CD4-positive, alpha-beta T cell treated with Interleukin-2 at 100 ng/mL for 4 hours (primary cell): ENCODE measurements at regions not wholly inside any gene's neighbourhood (a gene's known extent, or its start where the extent isn't known, plus 50 kb on each side); places are given as distances from the start of the nearest gene placed in this dataset.

Experiments
- DNase-seq: peaks from one replicate; pipeline ENCODE4 v3.0.0-alpha.2; 2020; ENCODE audit warnings: low spot score

DNA sequence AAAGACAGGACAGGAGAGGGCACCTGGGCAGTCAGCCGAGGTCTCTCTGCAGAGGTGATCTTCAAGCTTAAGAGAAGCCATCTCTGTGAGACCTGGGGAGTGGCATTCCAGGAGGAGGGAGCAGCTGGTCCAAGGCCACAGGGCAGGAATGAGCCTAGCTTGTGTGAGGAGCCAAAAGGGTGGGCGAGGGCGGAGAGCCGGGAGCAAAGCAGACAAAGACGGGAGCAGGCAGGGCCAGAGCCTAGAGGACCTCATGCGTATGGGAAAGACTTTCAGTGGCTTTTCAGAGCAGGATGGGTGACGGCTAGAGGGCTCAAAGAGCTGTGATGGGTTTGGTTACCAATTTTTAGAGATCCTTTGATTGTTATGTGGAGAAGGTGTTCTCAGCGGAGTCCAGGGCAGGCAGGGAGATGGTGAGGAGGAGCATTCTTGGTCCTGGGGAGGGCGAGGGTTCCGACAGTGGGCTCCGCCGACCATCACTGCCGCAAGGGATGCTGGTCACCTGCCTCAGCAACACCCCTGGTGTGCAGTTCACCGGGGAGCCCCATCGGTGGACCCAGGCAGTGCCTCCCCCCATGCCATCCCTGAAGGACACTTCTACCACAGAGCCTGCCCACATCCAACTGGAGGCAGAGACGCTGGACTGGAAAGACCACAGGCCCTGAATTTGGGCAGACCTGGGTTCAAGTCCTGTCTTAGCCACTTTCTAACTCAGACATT, 122.9 kb upstream of the IRF2BP2 start:
- DNase-seq, result no peak

DNA sequence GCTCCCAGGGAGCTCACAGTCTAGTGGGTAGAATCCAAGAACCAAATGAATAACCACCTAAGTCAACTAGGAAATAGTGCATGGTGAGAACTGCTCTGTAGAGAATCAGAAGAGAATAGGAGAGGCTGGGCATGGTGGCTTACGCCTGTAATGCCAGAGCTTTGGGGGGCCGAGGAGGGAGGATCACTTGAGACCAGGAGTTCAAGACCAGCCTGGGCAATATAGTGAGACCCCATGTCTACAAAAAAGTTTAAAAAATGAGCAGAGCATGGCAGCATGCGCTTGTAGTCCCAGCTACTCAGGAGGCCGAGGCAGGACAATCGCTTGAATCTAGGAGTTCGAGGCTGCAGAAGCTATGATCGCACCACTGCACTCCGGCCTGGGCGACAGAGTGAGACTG, 122.3 kb upstream of the IRF2BP2 start:
- DNase-seq, result no peak

DNA sequence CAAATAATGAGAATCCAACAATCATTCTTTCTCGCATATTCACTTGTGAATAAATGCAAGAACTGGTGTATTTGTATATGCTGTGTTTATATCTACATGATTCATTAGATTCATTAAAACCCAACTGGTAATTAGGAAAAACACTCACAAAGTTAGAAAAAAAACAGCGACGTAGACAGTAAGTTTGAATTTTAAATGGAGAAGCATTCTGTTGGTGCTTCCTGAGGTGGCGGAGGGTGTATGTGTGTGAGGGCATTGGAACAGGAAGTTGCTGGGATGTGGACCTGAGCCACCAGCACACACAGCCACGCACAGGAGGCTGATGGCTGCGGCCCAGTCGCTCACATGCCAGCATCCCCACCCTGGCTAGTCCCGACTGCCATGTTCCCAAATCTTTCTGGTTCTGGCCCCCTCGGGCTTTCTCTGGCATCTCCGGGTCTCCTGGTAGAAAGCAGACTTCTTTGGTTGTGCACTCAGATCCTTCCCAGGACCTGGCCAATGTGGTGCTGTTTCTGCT, 121.6 kb upstream of the IRF2BP2 start:
- no peak for DNase-seq

DNA sequence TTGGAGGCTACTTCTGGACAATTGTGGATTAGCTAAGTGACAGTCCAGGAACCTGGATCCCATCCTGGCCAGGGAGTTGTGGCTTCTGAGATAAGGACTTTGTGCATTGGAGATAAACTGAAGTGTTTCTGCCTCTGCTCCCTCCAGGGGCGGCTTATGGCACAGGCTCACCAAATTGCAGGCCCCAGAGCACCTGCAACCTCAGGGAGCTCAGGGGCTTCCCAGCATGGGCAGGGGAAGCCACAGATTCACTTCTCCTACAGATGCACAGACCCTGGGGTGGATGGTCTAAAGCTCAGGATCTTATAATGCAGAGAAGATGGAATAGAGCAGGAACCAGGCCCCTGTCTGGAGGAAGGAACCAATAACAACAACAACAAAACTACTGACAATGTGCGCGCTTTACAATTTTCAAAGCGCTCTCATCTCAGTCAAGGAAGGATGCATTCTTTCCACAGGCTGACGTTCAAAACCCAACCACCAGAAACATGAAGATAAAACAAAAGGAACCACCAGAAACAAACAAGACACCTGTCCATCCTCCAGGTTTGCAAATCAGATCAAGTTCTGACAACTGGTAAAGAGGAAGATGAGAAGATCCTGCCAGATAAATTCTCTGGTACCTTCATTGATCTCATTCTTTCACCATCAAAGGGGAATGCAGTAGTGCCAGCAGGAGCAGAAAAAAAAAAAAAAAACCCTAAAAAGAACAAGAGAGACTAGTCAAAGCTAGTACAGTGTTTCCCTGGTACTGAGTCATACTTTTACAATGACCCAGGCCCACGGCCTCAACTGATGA, 121.0 kb upstream of the IRF2BP2 start:
- peak; percentile 75 for DNase-seq

DNA sequence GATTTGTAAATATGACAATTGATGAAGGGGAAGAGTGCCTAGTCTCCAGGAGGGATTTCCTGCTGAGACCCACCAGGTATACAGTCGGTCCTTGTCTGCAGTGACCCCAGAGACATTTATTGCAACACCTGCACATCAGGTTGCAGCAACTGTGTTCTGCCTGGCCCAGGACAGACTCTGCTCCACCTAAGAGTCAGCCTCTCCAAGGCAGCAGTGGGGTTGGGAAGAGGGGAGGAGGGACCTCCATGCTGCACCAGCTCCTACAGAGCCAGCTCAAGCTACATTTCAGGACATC, 120.4 kb upstream of the IRF2BP2 start:
- no peak for DNase-seq

DNA sequence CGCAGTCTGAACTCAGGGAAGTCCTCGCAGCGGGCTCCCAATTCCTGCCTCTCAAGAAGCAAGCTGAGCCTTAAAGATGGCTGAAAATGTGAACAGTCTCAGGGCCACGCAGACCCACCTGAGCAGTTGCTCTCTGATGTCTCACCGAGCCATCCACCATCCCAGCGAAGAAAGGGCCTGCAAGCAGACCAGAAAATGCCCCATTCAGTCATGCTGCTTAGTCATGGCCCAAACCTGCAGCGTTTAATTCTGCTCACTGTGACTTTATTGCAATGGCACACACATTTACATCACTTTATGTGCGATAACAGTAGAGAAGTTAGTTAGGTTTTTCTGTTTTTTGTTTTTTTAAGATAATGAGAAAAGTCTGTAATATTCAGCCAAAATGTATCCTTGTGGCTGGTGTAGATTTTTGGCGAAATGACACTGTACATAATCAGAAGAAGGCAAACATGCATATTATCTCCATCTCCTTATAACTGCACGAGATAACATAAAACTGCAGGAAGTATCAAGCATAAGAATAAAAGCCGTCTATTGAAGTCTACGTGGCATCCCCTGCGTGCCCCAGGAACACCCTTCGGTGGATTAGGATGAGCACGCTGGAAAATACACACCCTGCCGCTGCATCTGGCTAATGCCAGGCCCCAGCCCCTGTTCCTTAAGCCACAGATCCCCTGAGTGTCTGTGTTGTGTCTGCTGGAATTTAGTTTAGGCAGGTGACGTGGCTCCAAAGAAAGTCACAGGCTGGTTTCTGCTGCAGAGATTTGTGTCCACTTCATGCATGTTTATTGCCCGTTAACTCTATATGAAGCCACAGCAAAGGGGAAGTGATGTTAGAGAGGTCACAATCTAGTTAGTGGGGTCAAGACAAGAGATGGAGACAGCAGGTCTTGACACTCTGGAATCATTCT, 119.8 kb upstream of the IRF2BP2 start:
- no peak for DNase-seq

DNA sequence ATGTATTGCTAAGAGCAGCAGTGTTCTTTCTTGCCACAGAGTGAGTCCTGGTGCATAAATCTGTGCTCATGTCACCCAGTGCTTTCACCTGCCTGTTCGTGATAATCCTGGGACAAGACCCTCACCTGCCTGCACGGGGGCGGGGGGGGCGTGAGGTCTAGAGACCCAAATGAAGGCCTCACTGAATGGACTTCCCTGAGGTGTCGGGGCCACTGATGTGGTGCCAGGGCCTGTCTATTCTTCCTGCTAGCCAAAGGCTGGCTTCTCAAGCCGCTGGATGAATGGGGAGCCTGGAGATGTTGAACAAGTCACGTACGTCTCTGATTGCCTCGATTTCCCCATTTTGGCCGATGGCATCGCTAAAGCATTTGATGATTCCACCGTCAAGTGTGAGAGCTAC, 118.8 kb upstream of the IRF2BP2 start:
- no peak for DNase-seq

DNA sequence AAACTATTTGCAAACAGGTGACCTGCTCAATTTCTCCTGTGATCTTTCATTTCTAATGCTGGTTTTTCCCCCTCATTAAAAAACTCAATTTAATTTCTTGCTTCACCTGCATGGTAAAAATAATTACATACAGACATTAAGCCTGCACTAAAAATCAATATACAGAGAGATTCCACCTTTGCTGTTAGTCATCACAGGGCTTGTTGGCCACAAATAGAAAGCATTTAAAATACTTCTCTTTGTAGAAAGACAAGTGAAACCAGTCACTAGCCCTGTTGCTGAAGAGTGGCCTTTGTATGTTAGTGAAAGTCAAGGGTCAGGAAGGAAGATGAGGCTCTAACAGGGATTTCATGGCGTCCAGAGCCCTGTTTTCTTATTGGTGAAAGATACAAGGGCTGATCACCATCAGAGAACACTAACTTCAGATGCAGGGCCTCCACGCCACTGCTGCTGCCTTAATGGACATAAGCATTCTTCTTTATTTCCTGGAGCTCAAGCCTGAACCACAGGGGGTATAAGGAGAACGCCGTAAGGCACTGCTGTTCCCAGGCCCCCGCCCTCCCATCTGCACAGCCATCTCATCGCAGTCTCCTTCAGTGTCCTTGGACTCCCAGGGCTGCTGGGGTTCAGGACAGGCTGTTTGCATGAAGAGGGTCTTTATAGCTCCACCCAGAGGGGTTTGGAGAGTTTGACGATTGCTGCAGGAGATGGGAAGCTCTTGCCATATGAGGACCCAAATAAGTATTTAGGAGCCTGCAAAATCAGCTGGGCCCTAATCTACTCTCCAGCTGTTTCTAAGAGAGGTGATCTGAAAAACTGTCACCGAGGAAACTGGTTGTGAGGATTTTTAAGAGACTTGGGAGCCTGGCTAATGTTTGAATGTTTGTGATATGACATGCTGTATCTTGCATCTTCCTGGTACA, 117.3 kb upstream of the IRF2BP2 start:
- DNase-seq, result peak; percentile 15

DNA sequence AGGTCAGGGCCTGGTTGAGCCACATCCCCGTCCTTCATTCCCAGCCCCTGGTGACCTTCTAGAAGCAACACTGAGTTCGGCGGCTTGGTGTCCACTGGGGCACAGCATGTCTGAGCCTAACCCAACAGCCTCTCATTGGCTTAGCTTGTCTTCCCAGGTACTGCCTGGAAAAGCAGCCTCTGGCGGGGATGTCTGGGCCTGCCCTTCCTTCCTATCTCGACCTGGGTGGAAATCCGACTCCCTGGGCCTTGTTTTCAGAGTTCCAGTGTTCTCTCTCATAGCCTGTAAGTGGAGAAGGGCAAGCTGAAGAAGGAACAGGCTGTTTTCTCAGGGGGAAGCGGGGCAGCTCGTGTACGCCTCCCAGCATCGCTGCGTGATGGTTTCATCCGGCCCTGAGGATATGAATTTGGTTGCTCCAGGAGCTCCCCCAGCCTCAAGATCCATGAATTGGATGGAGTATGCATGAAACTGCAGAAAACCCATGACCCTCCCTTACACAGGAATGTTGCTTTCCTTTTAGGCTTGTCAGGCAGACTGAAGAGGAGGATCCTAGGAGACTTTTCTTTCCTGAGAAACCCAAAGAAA, 116.5 kb upstream of the IRF2BP2 start:
- no peak for DNase-seq

DNA sequence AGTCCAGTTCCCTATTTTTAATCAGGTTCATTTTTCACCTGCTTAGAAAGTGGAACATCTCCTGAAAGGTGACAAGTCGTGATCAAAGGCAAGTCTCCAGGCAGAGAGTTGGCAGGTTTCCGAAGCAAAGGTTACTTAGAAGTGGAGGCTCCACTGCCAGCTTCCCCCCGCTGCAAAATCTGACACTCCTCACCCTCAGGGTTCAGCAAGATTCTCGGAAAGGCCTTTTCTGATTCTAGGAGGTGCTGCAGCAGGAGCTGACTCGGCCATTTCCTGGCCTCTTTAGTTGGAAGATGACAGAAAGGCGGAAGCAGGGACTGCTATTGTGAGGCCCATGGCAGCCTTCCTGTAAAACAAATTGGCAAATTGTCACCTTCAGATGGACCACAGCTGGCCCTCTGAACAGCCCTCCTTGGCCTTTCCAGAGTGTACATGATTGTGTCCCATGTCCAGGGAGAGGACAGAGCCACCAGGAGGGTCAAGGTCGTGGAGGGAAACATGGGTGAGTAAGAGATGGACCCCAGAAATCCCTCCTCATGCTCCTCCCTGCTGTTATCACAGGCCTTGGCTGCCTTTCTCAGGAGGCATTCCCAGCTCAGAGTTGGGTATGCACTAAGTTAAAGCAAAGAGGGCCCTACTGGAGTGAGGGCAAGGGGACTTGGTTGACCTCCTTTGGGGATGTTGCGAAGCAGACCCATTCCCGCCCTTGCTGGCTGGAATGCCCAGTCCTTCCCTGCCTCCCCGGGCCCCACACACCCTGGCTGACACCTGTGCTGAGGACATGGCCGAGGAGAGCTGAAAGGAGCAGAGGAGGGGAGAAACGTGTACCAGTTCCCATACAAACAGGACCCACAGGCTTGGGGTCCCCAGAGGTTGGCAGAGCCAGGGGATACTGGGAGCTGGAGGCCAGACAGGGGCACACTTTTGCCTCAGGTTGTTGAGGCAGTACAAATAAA, 115.5 kb upstream of the IRF2BP2 start:
- DNase-seq, result peak; percentile 93

DNA sequence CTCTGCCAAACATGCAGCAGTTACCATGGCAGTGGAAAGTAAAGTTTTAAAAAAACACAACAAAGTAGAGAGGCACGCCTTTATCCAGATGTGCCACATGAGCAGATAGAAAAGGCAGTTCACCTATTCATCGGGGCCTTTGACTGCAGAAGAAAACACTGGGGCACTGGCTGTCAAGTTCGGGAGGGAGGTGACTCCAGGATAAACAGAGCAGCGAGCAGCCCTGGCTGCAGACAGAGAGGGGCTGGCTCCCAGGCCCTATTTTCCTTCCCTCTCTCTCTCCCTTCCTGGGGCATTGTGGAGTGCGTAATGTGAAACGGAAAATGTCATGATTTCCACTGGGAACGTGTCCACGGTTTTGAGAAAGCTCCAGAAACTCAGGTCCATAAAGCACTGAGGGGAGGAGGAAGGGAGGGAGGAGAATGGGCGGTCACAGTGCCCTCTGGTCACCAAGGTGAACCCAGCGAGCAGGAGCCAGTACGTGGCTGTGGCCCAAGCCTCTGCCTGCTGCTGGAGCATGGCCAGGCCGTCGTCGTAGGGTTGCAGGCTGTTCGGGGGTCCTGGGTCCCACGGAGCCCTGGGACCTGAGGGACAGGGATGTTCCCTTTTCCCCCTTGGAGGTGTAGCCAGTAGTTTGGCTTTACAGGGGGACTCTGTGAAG, 114.7 kb upstream of the IRF2BP2 start:
- DNase-seq, result no peak

DNA sequence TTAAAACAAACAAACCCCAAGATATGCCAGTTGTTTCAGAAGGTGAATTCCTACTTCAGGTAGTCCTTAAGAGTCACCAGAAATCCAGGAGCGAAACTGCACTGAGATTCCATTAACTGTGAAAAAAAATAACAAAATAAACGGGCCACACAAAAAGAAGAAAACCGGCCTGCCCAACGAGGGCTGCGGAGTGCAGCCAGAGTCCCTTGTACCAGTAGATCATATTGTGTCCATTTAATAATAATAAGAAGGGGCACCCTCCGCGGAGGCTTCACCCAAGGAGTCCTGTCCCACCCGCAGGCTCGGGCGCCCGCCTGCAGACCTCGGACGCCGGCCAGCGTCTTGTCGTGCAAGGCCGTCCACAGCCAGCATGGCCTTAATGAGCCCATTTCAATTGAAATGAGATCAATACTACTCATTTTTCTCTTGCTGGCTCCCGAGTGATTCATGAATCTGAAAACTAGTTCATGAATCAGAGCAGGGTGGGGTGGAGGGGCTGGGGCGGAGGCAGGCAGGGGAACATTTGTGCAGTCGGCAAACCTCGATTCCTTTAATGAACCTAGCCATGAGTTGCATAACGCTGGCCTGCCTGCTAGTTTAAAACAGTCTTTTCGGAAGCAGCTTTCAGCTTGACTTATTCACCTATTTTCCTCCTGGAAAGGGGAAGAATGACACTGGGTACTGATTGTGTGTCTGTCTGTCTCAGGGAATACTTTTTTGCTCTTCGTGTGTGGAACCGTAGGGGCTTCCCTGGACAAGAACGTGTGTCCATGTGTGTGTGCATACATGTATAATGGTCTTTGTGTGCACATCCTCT, 113.1 kb upstream of the IRF2BP2 start:
- DNase-seq, result peak; percentile 81

DNA sequence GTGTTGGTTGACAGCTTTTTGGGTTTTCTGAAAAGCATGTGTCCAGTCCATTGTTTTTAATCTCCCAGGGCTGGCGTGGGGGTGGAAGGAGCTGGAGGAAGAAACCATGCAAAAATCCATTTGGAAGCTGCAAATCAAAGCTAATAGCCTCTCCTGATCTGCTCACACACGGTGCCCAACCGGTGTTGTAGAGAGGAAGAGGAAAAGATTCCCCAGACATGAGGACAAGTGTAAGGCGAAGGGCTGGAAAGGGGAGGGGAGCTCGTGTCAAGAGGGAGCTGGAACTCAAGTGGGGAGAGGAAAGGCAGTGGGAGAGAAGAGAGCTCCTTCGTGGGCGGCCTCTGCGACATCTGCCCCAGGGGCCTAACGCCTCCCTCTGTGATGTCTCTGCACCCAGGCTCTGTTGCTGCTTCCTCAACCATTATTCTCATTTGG, 112.3 kb upstream of the IRF2BP2 start:
- no peak for DNase-seq

DNA sequence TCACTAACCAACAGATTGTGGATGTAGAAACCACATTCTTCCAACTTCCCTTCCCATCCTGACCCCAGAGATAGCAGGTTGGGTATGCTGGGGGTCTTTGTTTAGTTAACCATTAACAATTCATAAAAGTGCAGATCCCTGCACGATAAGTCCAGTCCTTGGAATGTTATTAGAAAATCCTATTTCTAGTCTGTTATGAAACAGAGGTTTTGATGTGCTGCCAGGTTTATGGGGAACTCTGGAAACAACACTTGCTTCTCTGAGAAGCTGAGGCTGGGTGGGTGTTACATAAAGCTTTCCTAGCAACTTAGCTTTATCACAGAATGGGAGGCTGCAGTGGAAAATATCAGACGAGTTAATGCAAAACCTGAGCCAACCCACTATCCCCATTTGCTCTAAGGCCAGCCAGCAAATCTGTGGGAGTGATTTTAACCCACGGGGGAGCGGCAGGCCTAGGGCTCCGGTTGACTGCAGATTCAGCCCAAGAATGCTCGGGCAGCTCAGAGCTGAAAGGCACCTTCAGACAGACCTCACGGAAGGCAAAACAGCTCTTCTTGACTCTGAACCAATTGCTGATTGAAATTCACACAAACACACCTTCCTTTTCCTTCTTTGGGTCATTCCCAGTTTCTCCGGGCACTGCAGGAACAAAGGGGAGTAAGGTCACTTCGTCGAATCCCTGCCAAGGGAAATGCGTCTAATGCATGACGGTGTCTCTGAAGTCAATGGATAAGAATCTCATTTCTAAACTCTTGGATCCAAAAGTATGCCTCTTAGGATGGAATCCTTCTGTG, 111.7 kb upstream of the IRF2BP2 start:
- no peak for DNase-seq

DNA sequence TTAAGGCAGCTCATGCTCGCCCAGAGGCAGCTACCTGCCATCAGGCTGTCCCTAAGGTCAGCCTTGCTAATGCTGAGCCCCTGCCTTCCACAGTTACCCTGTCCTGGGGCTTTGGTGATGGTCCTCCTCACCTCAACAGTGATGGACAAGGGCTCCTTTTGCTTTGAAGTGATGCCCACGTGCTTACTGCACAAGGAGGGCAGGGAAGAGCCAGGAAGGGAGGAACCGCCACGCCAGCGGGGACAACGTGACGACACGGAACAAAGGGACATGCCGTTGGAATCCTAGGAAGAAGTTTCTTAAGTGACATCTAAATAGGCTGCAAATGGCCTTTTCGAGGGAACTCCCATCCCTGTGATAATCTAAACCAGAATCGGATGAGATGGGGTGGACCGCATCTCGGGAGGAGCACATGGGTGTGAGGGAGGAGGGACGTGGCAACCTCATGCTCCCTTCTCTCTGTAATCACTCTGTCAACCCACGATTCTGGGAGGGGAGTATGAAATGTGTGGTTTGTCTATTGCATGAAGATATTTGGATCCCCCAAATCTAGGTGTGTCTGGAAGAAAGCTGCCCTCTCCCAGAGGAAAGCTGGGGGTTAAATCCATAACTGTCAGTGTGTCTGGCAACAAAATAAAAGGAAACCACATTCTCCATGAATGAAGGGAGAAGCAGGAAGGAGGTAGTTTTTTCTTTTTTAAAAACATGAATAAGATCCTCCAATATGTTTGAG, 110.9 kb upstream of the IRF2BP2 start:
- DNase-seq, result no peak

DNA sequence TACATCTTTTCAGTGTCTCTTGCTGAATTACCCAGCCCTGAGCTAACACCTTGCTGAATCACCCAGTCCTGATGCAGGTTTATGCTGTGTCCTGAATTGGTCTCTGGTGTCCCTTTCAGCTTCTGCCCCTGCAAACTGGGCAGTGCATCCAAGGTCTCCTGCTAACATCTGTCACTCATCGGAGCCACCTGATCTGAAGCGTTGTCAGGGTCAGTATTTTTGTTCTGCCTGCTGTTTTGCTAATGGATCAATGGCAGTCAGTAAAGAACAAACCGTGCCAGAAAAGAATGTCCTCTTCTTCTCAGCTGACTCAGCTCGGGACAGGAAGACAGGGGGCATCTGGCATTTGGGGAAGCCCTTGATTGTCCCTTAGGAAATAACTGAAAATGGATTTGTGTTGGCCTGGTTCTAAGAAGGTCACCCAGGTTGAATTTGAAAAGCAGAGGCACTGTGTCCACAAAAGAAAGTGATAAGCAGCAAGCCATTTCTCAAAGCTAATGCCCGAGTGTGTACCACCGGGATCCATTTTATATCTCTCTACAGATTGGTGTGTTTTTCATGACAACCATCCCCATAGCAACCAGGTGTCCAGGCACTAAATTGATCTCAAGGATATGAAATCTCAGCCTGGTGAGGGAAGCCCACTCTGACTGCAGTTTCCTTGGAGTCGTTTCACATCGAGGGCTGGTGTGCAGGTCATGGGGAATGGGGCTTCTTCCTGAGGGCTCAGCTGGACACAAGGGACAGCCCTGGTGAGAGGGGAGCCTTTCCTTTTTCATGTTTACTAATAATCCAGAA, 109.7 kb upstream of the IRF2BP2 start:
- no peak for DNase-seq
